ENCODE measurements at regions not wholly inside any gene's neighbourhood (a gene's known extent, or its start where the extent isn't known, plus 50 kb on each side); places are given as distances from the start of the nearest gene placed in this dataset.
A peak's percentile ranks its signal among the peaks of the same experiment; 100 is the strongest.
"Not testable (repeated sequence)": the region's sequence is repeated elsewhere in the genome, so short reads cannot be mapped to it uniquely, and the experiment has no call there.

- H3K27ac ChIP-seq (ENCODE audit: low read depth, low read length) = no peak overlapping the region
- no peak overlapping the region for H3K23ac ChIP-seq (ENCODE audit: low read length)
- no peak for DNase-seq
- no peaks in the 10 kb centered on the region for H3K27me3 ChIP-seq (ENCODE audit: insufficient read depth, low read length, poor library complexity)
- H3K4ac ChIP-seq (ENCODE audit: low read depth, low read length) = no peak overlapping the region
- H3K18ac ChIP-seq (ENCODE audit: low read length) = no peak overlapping the region
- H3K79me2 ChIP-seq (ENCODE audit: control insufficient read depth, insufficient read depth, low read length) = no peaks in the 10 kb centered on the region
- WGBS (ENCODE audit: extremely low coverage, insufficient coverage, low lambda C conversion rate) = no CpG with 5 or more reads among the region's 1 CpG
- no peak overlapping the region for H4K5ac ChIP-seq (ENCODE audit: low read length)
- no peak overlapping the region for H3K4me2 ChIP-seq (ENCODE audit: low read length)
- no peaks in the 10 kb centered on the region for H3K36me3 ChIP-seq (ENCODE audit: control insufficient read depth, insufficient read depth, low read length)
- no peak overlapping the region for H2BK5ac ChIP-seq (ENCODE audit: low read length)
- no peak overlapping the region for H3K4me3 ChIP-seq (ENCODE audit: low read length)
- H4K8ac ChIP-seq (ENCODE audit: low read depth, low read length) = no peak overlapping the region
- no peak overlapping the region for H2BK120ac ChIP-seq (ENCODE audit: low read depth, low read length)
- no peak overlapping the region for H3K56ac ChIP-seq (ENCODE audit: low read length)
- H3K9ac ChIP-seq (ENCODE audit: low read length) = no peak overlapping the region
- H2AK5ac ChIP-seq (ENCODE audit: low read length) = no peak overlapping the region
- H3K79me1 ChIP-seq (ENCODE audit: low read length) = no peaks in the 10 kb centered on the region
- no peaks in the 10 kb centered on the region for H3K4me1 ChIP-seq (ENCODE audit: control insufficient read depth, low read depth, low read length)
- H2BK15ac ChIP-seq (replicated peaks; ENCODE audit: low read depth) = no peak overlapping the region
These were observed 79.0 kb upstream of the WAC start for GRCh38 chr10:28453926-28454325.

GRCh38 chr10:28457110-28457509 is 75.8 kb upstream of the WAC start:
- Histone ChIP-seq H2BK120ac (ENCODE audit: low read depth, low read length) (no peak overlapping the region), H3K9ac (ENCODE audit: low read length) (no peak overlapping the region), H3K79me1 (ENCODE audit: low read length) (no peaks in the 10 kb centered on the region), H2BK5ac (ENCODE audit: low read length) (no peak overlapping the region), H3K27ac (ENCODE audit: low read depth, low read length) (no peak overlapping the region), H3K4me3 (ENCODE audit: low read length) (no peak overlapping the region), H4K5ac (ENCODE audit: low read length) (no peak overlapping the region), H2BK15ac (replicated peaks; ENCODE audit: low read depth) (no peak overlapping the region), H3K79me2 (ENCODE audit: control insufficient read depth, insufficient read depth, low read length) (no peaks in the 10 kb centered on the region), H2AK5ac (ENCODE audit: low read length) (no peak overlapping the region), H3K18ac (ENCODE audit: low read length) (no peak overlapping the region), H3K23ac (ENCODE audit: low read length) (no peak overlapping the region), H3K56ac (ENCODE audit: low read length) (no peak overlapping the region), H3K4me2 (ENCODE audit: low read length) (no peak overlapping the region), H3K4ac (ENCODE audit: low read depth, low read length) (no peak overlapping the region), H3K36me3 (ENCODE audit: control insufficient read depth, insufficient read depth, low read length) (no peaks in the 10 kb centered on the region), H4K8ac (ENCODE audit: low read depth, low read length) (no peak overlapping the region), H3K27me3 (ENCODE audit: insufficient read depth, low read length, poor library complexity) (no peaks in the 10 kb centered on the region), H3K4me1 (ENCODE audit: control insufficient read depth, low read depth, low read length) (no peaks in the 10 kb centered on the region)
- DNase-seq = no peak
- WGBS (ENCODE audit: extremely low coverage, insufficient coverage, low lambda C conversion rate) = no CpG with 5 or more reads among the region's 2 CpGs

- H3K56ac ChIP-seq (ENCODE audit: low read length); H3K79me1 ChIP-seq (ENCODE audit: low read length); H2BK120ac ChIP-seq (ENCODE audit: low read depth, low read length); H3K18ac ChIP-seq (ENCODE audit: low read length); H3K27me3 ChIP-seq (ENCODE audit: insufficient read depth, low read length, poor library complexity); H2AK5ac ChIP-seq (ENCODE audit: low read length); H3K4ac ChIP-seq (ENCODE audit: low read depth, low read length); H2BK15ac ChIP-seq (replicated peaks; ENCODE audit: low read depth); H4K5ac ChIP-seq (ENCODE audit: low read length); H4K8ac ChIP-seq (ENCODE audit: low read depth, low read length); H3K9ac ChIP-seq (ENCODE audit: low read length); H3K4me1 ChIP-seq (ENCODE audit: control insufficient read depth, low read depth, low read length); H3K27ac ChIP-seq (ENCODE audit: low read depth, low read length); H3K23ac ChIP-seq (ENCODE audit: low read length); H3K79me2 ChIP-seq (ENCODE audit: control insufficient read depth, insufficient read depth, low read length); H3K4me2 ChIP-seq (ENCODE audit: low read length); DNase-seq; H2BK5ac ChIP-seq (ENCODE audit: low read length); H3K4me3 ChIP-seq (ENCODE audit: low read length); H3K36me3 ChIP-seq (ENCODE audit: control insufficient read depth, insufficient read depth, low read length): not testable (repeated sequence)
- no CpG with 5 or more reads among the region's 4 CpGs for WGBS (ENCODE audit: extremely low coverage, insufficient coverage, low lambda C conversion rate)
These were observed 75.0 kb upstream of the WAC start for GRCh38 chr10:28457873-28458272.

GRCh38 chr10:28459453-28460144 is 73.3 kb upstream of the WAC start:
- H3K4ac ChIP-seq (ENCODE audit: low read depth, low read length) = no peak overlapping the region
- no peaks in the 10 kb centered on the region for H3K4me1 ChIP-seq (ENCODE audit: control insufficient read depth, low read depth, low read length)
- peak overlapping the region; percentile 56 for H4K8ac ChIP-seq (ENCODE audit: low read depth, low read length)
- H3K4me2 ChIP-seq (ENCODE audit: low read length) = no peak overlapping the region
- no peak overlapping the region for H4K5ac ChIP-seq (ENCODE audit: low read length)
- no peaks in the 10 kb centered on the region for H3K79me1 ChIP-seq (ENCODE audit: low read length)
- no peak overlapping the region for H3K23ac ChIP-seq (ENCODE audit: low read length)
- no peaks in the 10 kb centered on the region for H3K27me3 ChIP-seq (ENCODE audit: insufficient read depth, low read length, poor library complexity)
- H3K36me3 ChIP-seq (ENCODE audit: control insufficient read depth, insufficient read depth, low read length) = no peaks in the 10 kb centered on the region
- H3K27ac ChIP-seq (ENCODE audit: low read depth, low read length) = peak overlapping the region; percentile 3
- H3K9ac ChIP-seq (ENCODE audit: low read length) = no peak overlapping the region
- no peak overlapping the region for H2BK5ac ChIP-seq (ENCODE audit: low read length)
- H3K56ac ChIP-seq (ENCODE audit: low read length) = no peak overlapping the region
- peak; percentile 74 for DNase-seq
- no CpG with 5 or more reads among the region's 4 CpGs for WGBS (ENCODE audit: extremely low coverage, insufficient coverage, low lambda C conversion rate)
- H3K79me2 ChIP-seq (ENCODE audit: control insufficient read depth, insufficient read depth, low read length) = no peaks in the 10 kb centered on the region
- H2BK120ac ChIP-seq (ENCODE audit: low read depth, low read length) = peak overlapping the region; percentile 88
- H2AK5ac ChIP-seq (ENCODE audit: low read length) = no peak overlapping the region
- H3K4me3 ChIP-seq (ENCODE audit: low read length) = no peak overlapping the region
- no peak overlapping the region for H2BK15ac ChIP-seq (replicated peaks; ENCODE audit: low read depth)
- no peak overlapping the region for H3K18ac ChIP-seq (ENCODE audit: low read length)

- Histone ChIP-seq H3K4ac (ENCODE audit: low read depth, low read length) (no peak overlapping the region), H4K5ac (ENCODE audit: low read length) (no peak overlapping the region), H3K23ac (ENCODE audit: low read length) (no peak overlapping the region), H3K4me2 (ENCODE audit: low read length) (no peak overlapping the region), H3K56ac (ENCODE audit: low read length) (no peak overlapping the region), H2AK5ac (ENCODE audit: low read length) (no peak overlapping the region), H3K27me3 (ENCODE audit: insufficient read depth, low read length, poor library complexity) (no peaks in the 10 kb centered on the region), H3K79me1 (ENCODE audit: low read length) (no peaks in the 10 kb centered on the region), H3K27ac (ENCODE audit: low read depth, low read length) (no peak overlapping the region), H3K79me2 (ENCODE audit: control insufficient read depth, insufficient read depth, low read length) (no peaks in the 10 kb centered on the region), H2BK120ac (ENCODE audit: low read depth, low read length) (no peak overlapping the region), H3K18ac (ENCODE audit: low read length) (no peak overlapping the region), H2BK15ac (replicated peaks; ENCODE audit: low read depth) (no peak overlapping the region), H3K4me3 (ENCODE audit: low read length) (no peak overlapping the region), H3K36me3 (ENCODE audit: control insufficient read depth, insufficient read depth, low read length) (no peaks in the 10 kb centered on the region), H3K9ac (ENCODE audit: low read length) (no peak overlapping the region), H3K4me1 (ENCODE audit: control insufficient read depth, low read depth, low read length) (no peaks in the 10 kb centered on the region), H2BK5ac (ENCODE audit: low read length) (no peak overlapping the region), H4K8ac (ENCODE audit: low read depth, low read length) (no peak overlapping the region)
- no CpG with 5 or more reads among the region's 2 CpGs for WGBS (ENCODE audit: extremely low coverage, insufficient coverage, low lambda C conversion rate)
- DNase-seq = no peak
These were observed 69.8 kb upstream of the WAC start for GRCh38 chr10:28463141-28463540.

All from mesendoderm (in vitro differentiated cells).